ENCODE measurements at regions not wholly inside any gene's neighbourhood (a gene's known extent, or its start where the extent isn't known, plus 50 kb on each side); places are given as distances from the start of the nearest gene placed in this dataset.
"Not testable (repeated sequence)": the region's sequence is repeated elsewhere in the genome, so short reads cannot be mapped to it uniquely, and the experiment has no call there.

DNA sequence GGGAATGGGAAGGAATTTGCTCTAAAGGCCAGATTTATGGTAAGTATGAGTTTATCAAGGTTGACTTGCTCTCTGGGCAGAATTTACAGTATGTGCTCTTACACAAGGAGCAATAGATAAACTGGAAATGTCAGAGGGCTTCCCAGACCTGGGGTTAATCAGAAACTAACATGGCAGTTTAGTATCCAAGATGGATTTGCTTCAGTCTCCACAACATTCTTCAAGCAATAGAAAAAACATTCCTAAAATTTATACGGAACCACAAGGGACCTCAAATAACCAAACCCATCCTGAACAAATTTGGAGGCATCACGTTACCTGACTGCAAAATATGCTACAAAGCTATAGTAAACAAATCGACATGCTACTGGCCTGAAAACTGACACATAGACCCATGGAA lies 606.7 kb upstream of the CHRM3 start:
- in situ Hi-C loops (cut with HindIII; ENCODE audit: low pct_unique_long_range_greater_than_20kb, low sequenced_read_pairs): no loop called here
- no peak for DNase-seq (ENCODE audit: low read depth, low spot score)

DNA sequence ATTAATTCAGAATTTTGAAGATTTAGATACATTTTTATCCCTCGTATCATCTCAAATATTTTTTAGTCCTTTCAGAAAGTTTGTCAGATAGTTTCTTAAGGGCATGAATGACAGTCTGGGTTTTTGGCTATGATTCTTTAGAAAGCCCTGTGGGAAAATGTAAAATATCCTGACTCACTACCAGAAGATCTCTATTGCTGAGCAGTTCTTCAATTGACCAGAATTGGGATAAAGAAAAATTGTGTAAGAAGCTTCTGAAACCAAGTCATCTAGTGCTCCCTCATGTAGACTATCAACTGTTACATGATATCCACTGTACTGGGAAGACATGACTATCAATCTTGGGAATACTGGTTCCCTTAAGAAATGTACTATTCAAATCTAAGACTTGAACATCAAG lies 608.3 kb upstream of the CHRM3 start:
- no peak for DNase-seq (ENCODE audit: low read depth, low spot score)

DNA sequence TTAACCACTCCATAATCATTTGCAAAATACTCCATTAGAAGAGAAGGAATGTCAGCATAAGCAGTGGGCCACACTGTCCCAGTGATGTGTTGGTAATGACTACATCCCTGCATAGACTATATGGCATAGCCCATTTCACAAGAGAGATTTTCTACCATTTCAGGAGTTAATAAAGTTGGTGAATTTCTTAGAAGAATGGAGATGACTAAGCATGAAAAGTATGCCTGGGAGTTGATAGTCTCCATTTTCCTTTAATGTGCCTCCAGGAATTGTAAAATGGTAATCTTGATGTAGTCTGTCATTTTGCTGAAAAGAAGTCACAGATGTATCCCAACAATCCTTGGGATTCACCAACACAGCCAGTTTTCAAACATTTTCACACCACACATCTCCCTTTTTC lies 608.8 kb upstream of the CHRM3 start:
- no peak for DNase-seq (ENCODE audit: low read depth, low spot score)
- in situ Hi-C loops (cut with HindIII; ENCODE audit: low pct_unique_long_range_greater_than_20kb, low sequenced_read_pairs): no loop called here

More for the DNA sequence above, 608.3 kb upstream of the CHRM3 start:
- in situ Hi-C loops (cut with HindIII; ENCODE audit: low pct_unique_long_range_greater_than_20kb, low sequenced_read_pairs): no loop called here

DNA sequence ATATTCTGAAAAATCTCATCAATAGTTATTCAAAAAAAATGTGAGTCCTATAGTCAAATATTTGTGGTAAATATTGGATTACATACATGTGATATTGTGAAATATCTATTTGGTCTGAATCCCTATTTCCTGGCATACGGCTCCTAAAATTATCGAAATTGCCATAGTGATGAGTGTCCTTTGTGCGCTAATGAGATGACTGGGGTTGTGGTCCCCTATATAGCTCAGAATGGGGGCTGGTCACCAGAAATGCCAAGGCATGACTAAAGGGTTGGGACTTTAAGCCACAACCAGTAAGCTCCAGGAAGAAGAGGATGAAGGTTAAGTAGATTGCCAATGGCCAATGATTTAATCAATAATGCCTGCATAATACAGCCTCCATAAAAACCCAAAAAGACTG lies 610.2 kb upstream of the CHRM3 start:
- no peak for DNase-seq (ENCODE audit: low read depth, low spot score)
- in situ Hi-C loops (cut with HindIII; ENCODE audit: low pct_unique_long_range_greater_than_20kb, low sequenced_read_pairs): no loop called here

DNA sequence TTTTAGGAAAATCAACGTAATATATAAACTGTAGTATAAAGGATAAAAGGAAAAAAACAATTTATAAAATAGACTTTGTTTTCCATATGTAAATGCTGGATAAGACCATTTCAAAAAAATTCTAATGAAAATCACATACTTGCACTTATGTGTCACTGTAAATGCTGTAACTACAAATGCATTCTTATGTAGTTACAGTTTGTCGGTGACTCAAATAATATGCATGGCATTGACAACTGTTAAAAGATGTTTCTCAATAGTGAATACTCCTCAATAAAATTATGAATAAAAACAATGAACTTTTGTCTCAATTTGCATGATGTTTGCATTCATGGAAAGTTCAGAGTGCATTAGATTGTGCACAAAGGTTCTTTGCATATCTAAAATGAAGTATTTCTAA lies 614.0 kb upstream of the CHRM3 start:
- DNase-seq (ENCODE audit: low read depth, low spot score): no peak
- in situ Hi-C loops (cut with HindIII; ENCODE audit: low pct_unique_long_range_greater_than_20kb, low sequenced_read_pairs): no loop called here

DNA sequence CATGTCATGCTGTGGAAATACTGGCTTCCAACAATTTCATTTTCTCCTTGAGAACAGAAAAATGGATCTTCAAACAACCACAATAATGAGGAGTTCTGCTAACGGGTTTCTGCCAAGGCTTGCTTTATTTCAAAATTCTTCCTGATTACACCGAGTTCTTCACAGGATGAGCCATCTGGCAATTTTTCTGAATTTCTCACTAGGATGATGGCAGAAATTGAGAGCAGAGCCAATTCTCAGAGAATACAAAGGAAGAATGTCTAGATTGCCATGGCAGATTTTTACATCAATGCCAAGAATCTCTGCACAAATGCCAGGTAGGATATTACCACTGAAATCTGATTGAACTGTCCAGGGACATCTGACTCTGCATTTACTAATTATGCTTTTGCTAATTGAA lies 619.0 kb upstream of the CHRM3 start:
- in situ Hi-C loops (cut with HindIII; ENCODE audit: low pct_unique_long_range_greater_than_20kb, low sequenced_read_pairs): no loop called here
- DNase-seq (ENCODE audit: low read depth, low spot score): no peak

DNA sequence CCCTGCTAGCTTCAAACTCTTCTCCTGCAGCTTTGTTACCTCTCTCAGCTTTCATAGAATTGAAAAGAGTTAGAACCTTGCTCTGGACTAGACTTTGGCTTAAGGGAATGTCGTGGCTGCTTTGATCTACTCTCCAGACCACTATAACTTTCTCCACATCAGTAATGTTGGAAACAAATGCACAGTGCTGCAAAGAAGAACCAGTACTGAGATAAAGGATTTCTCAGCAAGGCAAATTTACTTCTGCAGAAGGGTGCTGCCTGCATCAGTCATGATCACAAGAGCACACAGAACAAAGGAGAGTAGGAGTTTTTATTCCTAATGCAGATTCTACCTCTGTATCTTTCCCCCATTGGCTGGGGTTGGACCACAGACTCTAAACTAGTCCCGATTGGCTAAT lies 621.6 kb upstream of the CHRM3 start:
- in situ Hi-C loops (cut with HindIII; ENCODE audit: low pct_unique_long_range_greater_than_20kb, low sequenced_read_pairs): no loop called here

DNA sequence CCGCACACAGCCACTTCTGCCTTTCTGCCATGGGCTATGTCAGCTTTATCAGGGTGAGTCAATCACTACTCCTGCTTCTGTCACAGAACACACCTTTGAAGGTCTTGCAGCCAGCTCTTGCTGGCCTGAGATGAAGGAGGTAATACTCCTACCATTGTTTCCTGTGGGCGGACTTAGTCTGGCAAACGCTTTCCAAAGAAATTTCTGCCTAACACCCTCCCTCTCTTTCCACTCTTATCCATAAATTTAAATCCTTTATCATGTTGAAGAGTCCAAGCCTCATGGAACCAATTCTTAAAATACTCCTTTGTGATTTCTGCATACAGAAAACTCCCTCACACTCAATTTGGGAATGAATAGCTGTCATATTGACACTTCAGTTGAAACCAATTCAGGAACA lies 633.1 kb upstream of the CHRM3 start:
- in situ Hi-C loops (cut with HindIII; ENCODE audit: low pct_unique_long_range_greater_than_20kb, low sequenced_read_pairs): no loop called here
- DNase-seq (ENCODE audit: low read depth, low spot score): no peak

More for the DNA sequence above, 621.6 kb upstream of the CHRM3 start:
- no peak for DNase-seq (ENCODE audit: low read depth, low spot score)

DNA sequence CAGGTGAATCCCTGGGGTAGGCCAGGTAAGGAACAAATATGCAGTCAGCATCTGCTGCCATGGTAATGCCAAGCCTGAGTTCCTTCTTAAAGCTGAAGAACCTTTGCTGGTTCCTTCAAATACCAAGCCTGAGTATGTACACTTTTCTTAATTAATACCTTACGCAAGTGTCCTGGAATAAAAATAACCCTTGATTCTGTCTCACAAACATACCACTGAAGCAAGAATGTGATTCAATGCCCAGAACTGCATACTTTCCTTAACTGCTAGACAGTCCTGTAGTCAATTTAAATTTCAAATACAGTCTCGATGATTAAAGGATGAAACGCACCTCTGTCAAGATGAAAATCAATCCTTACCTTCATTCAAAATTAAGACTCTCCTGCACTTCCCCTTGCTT lies 634.0 kb upstream of the CHRM3 start:
- in situ Hi-C loops (cut with HindIII; ENCODE audit: low pct_unique_long_range_greater_than_20kb, low sequenced_read_pairs): no loop called here
- no peak for DNase-seq (ENCODE audit: low read depth, low spot score)

DNA sequence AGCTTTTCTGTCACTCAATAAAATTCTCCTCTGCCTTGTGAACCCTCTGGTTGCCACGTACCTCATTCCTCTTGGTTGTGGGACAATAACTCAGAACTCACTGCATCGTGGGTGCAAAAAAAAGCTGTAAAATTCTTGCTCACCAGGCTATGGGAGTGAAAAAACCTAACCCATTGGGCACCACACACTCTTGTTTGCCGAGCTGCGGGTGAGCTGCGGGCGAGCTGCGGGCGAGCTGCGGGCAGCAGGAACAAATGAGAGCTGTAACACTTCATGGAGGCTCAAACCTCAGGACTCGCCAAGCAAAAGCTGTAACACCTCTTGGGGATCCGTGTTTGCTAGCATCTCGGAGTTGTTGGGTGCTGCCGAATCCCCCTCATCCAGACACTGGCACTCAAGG lies 641.3 kb upstream of the CHRM3 start:
- in situ Hi-C loops (cut with HindIII; ENCODE audit: low pct_unique_long_range_greater_than_20kb, low sequenced_read_pairs): no loop called here
- DNase-seq (ENCODE audit: low read depth, low spot score): no peak

DNA sequence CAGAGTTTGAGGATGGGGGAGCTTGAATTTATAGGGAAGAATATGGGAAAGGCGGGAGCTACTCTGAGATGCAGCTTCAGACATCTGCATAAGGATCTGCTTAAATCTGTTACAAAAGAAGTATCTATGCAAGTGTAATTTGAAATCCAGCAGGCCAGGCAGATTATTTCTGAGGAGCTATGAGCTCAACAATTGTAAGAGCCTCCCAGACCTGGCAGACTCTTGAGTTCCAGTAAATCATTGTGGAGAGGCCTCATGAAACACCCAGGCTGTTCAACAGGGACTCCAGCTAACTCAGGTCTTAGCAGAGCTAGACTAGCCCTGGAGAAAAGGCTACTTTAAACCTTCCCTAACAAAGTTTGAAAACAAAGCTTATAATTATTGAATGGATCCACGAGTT lies 647.5 kb upstream of the CHRM3 start:
- no peak for DNase-seq (ENCODE audit: low read depth, low spot score)
- in situ Hi-C loops (cut with HindIII; ENCODE audit: low pct_unique_long_range_greater_than_20kb, low sequenced_read_pairs): no loop called here

DNA sequence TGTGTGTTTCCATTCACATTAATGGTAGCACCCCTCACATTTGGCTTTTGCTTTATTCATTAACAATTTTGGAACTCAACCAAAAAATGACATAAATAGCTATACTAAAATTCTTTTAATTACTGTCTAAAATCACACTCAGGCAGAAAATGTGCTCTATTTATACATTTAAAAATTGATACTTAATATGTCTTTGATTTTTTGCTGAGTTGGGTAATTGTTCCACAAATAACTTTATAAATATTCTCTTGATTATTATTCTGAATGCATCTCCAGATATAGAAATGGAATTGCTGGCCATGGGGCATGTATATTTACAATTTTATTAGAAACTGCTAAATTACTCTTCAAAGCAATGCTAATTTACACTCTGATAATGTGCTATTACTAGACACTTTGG lies 658.7 kb upstream of the CHRM3 start:
- in situ Hi-C loops (cut with HindIII; ENCODE audit: low pct_unique_long_range_greater_than_20kb, low sequenced_read_pairs): no loop called here
- DNase-seq (ENCODE audit: low read depth, low spot score): no peak

DNA sequence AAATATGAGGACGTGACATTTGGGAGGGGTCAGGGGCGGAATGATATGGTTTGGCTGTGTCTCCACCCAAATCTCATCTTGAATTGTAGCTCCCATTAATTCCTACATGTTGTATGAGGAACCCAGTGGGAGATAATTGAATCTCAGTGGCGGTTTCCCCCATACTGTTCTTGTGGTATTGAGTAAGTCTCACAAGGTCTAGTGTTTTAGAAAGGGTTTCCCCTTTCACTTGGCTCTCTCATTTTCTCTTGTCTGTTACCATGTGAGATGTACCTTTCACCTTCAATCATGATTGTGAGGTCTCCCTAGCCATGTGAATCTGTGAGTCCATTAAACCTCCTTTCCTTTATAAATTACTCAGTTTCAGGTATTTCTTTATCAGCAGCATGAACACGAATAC lies 663.6 kb upstream of the CHRM3 start:
- in situ Hi-C loops (cut with HindIII; ENCODE audit: low pct_unique_long_range_greater_than_20kb, low sequenced_read_pairs): no loop called here

DNA sequence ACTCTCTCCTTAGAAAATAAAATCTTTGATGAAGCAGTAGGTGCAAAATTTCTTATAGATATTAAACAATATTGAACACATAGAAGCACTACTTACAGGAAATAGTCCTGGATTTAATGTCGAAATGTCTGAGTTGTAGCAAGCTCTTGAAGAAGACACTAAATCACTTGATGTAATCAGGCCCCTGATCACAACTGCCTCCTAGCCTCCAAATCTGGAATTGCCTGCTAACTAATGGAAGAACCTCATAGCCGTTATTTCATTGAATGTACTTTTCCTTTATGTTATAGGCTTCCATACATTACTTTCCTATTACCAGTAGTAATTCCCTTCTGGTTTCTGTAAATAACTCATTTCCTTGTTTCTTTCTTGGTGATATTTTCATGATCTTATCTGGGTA lies 675.7 kb upstream of the CHRM3 start:
- in situ Hi-C loops (cut with HindIII; ENCODE audit: low pct_unique_long_range_greater_than_20kb, low sequenced_read_pairs): no loop called here
- peak; percentile 51 for DNase-seq (ENCODE audit: low read depth, low spot score)

More for the DNA sequence above, 663.6 kb upstream of the CHRM3 start:
- DNase-seq (ENCODE audit: low read depth, low spot score): no peak

DNA sequence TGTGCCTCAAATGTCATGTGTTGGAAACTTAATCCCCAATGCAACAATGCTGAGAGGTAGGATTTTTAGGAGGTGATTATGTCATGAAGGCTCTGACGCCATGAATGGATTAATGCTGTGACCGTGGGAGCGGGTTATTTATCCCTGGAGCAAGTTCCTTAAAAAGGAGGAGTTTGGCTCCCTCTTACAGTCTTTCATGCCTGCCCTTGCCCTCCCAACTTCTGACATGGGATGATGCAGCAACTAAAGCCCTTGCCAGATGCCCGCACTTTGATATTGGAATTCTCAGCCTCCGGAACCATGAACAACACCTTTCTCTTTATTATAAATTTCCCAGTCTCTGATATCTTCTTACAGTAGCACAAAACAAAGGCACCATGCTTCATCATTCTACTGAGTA lies 685.3 kb upstream of the CHRM3 start:
- peak; percentile 26 for DNase-seq (ENCODE audit: low read depth, low spot score)
- in situ Hi-C loops (cut with HindIII; ENCODE audit: low pct_unique_long_range_greater_than_20kb, low sequenced_read_pairs): no loop called here

DNA sequence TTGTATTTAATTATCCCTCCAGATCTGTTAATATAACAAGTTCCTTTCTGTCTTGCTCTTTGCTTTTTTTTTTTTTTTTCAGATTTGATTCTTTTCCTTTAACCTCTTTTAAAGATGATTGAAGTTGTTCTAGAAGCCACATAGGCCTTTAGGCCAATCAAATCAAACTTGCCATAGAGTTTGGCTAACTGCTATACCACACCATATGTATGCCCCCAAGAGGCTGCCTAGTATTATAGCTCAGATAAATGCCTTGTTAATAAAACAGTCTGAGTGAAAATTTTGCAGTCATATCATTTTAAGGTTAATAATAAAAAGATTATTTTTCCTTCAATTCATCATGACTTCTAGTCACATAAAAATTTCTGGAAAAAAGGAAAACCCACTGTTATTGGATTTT lies 696.0 kb upstream of the CHRM3 start:
- DNase-seq (ENCODE audit: low read depth, low spot score): peak; percentile 24
- in situ Hi-C loops (cut with HindIII; ENCODE audit: low pct_unique_long_range_greater_than_20kb, low sequenced_read_pairs): no loop called here

DNA sequence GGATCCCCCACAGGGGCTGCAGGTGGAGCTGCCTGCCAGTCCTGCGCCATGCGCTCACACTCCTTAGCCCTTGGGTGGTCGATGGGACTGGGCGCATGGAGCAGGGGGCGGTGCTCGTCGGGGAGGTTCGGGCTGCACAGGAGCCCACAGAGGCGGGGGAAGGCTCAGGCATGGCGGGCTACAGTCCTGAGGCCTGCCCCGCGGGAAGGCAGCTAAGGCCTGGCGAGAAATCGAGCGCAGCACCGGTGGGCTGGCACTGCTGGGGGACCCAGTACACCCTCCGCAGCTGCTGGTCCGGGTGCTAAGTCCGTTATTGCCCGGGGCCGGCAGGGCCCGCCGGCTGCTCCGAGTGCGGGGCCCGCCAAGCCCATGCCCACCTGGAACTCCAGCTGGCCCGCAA lies 701.8 kb upstream of the CHRM3 start:
- DNase-seq (ENCODE audit: low read depth, low spot score); in situ Hi-C loops (cut with HindIII; ENCODE audit: low pct_unique_long_range_greater_than_20kb, low sequenced_read_pairs): not testable (repeated sequence)

DNA sequence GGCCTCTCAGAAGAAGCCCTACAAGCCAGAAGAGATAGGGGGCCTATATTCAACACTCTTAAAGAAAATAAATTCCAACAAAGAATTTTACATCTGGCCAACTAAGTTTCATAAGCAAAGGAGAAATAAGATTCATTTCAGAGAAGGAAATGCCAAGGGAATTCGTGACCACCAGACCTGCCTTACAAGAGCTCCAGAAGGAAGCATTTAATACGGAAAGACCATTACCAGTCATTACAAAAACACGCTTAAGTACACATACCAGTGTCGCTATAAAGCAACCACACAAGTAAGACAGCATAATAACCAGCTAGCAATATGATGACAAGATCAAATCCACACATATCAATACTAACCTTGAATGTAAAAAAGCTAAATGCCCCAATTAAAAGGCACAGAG lies 704.9 kb upstream of the CHRM3 start:
- DNase-seq (ENCODE audit: low read depth, low spot score): no peak
- in situ Hi-C loops (cut with HindIII; ENCODE audit: low pct_unique_long_range_greater_than_20kb, low sequenced_read_pairs): no loop called here

DNA sequence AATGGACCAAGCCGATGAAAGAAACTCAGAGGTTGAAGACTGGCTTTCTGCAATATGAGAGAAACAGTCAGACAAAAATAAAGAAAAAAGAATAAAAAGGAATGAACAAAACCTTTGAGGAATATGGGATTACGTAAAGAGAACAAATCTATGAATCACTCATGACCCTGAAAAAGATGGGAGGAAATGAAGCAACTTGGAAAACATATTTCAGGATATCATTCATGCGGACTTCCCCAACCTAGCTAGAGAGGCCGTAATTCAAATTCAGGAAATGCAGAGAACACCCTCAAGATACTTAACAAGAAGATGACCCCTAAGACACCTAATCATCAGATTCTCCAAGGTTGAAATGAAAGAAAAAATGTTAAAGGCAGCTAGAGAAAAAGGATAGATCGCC lies 705.3 kb upstream of the CHRM3 start:
- in situ Hi-C loops (cut with HindIII; ENCODE audit: low pct_unique_long_range_greater_than_20kb, low sequenced_read_pairs): no loop called here
- DNase-seq (ENCODE audit: low read depth, low spot score): no peak

DNA sequence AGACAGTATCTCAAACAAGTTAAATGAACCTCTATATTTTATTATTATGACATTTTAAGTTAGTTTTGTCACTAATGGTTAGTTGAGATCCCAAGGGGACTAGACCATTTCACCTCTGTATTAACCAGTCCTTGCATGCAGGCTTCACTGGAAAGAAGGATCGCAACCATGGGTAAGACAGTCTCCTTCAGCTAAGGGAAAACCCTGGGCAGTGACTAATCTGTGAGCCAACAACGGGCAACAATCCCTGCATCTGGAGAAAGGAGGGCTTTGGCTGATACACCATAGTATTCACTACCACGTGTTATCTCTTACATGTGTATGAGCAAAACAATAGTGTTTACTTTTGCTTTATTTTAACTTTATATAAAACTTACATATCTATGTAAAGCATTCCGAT lies 708.8 kb upstream of the CHRM3 start:
- in situ Hi-C loops (cut with HindIII; ENCODE audit: low pct_unique_long_range_greater_than_20kb, low sequenced_read_pairs): no loop called here
- no peak for DNase-seq (ENCODE audit: low read depth, low spot score)
